ENCODE measurements at regions not wholly inside any gene's neighbourhood (a gene's known extent, or its start where the extent isn't known, plus 50 kb on each side); places are given as distances from the start of the nearest gene placed in this dataset.
"Not testable (repeated sequence)": the region's sequence is repeated elsewhere in the genome, so short reads cannot be mapped to it uniquely, and the experiment has no call there.

DNA sequence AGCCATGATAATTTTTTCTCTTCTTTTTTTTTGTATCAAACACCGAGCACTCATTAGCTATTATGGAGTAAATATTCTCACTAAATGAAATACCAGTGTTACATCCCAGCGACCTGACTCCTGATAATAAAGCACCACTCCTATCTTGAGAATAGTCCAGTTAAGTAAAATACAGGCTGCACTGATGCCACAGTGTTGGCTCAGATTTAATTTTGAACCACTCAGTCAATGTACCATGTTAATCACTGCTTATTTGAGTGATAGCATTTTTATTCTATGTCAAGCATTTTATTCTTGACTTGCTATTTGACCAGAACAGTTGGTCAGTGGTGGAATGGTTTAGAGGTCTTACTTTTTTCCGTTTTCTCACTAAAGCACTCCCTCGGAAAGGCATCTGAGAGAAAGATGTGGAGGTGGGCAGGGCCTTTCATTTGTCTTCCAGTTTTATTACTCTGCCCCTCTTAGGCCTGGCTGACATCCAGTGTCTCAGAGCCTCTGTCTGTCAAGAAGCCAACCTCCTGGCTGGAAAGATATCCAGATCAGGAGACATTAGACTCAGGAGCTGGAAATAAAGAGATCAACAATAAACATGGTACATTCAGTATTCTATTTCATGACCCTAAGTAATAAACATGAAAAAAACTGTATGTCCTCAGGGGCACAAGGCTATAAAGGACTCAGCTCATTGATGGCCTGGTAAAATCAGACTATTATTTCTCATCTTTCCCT is 457.8 kb downstream of the EPM2A start:
- TF ChIP-seq, protein P1, sequence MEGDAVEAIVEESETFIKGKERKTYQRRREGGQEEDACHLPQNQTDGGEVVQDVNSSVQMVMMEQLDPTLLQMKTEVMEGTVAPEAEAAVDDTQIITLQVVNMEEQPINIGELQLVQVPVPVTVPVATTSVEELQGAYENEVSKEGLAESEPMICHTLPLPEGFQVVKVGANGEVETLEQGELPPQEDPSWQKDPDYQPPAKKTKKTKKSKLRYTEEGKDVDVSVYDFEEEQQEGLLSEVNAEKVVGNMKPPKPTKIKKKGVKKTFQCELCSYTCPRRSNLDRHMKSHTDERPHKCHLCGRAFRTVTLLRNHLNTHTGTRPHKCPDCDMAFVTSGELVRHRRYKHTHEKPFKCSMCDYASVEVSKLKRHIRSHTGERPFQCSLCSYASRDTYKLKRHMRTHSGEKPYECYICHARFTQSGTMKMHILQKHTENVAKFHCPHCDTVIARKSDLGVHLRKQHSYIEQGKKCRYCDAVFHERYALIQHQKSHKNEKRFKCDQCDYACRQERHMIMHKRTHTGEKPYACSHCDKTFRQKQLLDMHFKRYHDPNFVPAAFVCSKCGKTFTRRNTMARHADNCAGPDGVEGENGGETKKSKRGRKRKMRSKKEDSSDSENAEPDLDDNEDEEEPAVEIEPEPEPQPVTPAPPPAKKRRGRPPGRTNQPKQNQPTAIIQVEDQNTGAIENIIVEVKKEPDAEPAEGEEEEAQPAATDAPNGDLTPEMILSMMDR (IDR thresholded peaks at IDR 0.05): no peak
- no peak for ATAC-seq (ENCODE audit: insufficient number of reproducible peaks, low FRiP score, low read depth)

DNA sequence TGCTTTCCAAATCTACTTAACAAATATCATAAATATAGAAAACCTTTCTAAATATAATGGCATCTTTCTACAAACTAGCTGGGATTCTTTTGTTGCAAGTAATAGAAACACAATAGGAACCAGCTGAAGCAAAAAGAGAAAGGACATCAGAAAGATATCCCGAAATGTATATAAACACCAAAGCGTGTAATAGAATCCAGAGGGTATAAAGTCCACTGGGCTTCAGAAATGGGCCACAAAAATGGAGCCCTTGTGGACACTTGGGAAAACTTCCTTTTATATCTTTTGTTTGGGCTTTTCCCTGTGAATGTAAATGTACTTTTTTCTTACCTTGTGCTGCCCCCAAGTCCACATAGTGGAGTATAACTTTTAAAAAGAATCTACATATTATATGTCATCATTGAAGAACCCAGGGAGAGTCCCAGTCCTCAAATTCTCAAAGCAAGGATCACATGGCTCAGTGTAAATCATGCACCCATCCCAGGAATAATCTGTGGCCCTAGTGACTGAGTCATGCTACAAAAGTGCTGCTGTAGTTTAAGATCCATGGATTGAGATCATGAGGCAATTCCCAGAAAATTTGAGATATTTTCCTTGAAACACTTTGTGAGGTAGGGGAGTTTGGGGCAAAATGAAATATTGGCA is 457.0 kb downstream of the EPM2A start:
- H3K27ac ChIP-seq: no peak overlapping the region

More for the DNA sequence above, 457.8 kb downstream of the EPM2A start:
- Histone ChIP-seq H3K27ac (no peak overlapping the region), H3K4me3 (no peak overlapping the region), H3K36me3 (no peaks in the 10 kb centered on the region), H3K27me3 (replicated peaks; ENCODE audit: insufficient read depth) (no peaks in the 10 kb centered on the region), H3K4me1 (ENCODE audit: control insufficient read depth in 1 of 2, low read depth in 2 of 2) (no peaks in the 10 kb centered on the region), H3K9me3 (no peaks in the 10 kb centered on the region)
- no peak for DNase-seq (ENCODE audit: low spot score)

GRCh38 chr6:145279551-145279950 is 455.8 kb downstream of the EPM2A start:
- H3K9me3 ChIP-seq: no peaks in the 10 kb centered on the region
- TF ChIP-seq, protein P1 (IDR thresholded peaks at IDR 0.05): no peak
- no peaks in the 10 kb centered on the region for H3K4me1 ChIP-seq (ENCODE audit: control insufficient read depth in 1 of 2, low read depth in 2 of 2)
- no peak overlapping the region for H3K4me3 ChIP-seq
- no peak for DNase-seq (ENCODE audit: low spot score)
- H3K27me3 ChIP-seq (replicated peaks; ENCODE audit: insufficient read depth): no peaks in the 10 kb centered on the region
- no peaks in the 10 kb centered on the region for H3K36me3 ChIP-seq
- no peak for ATAC-seq (ENCODE audit: insufficient number of reproducible peaks, low FRiP score, low read depth)
- H3K27ac ChIP-seq: no peak overlapping the region

More for the DNA sequence above, 457.0 kb downstream of the EPM2A start:
- TF ChIP-seq, protein P1 (IDR thresholded peaks at IDR 0.05): no peak
- ATAC-seq (ENCODE audit: insufficient number of reproducible peaks, low FRiP score, low read depth) (no peak), DNase-seq (ENCODE audit: low spot score) (no peak)
- H3K36me3 ChIP-seq: no peaks in the 10 kb centered on the region
- H3K27me3 ChIP-seq (replicated peaks; ENCODE audit: insufficient read depth): no peaks in the 10 kb centered on the region
- no peaks in the 10 kb centered on the region for H3K9me3 ChIP-seq
- no peaks in the 10 kb centered on the region for H3K4me1 ChIP-seq (ENCODE audit: control insufficient read depth in 1 of 2, low read depth in 2 of 2)
- H3K4me3 ChIP-seq: no peak overlapping the region

- no peaks in the 10 kb centered on the region for H3K27me3 ChIP-seq (replicated peaks; ENCODE audit: insufficient read depth)
- no peak for DNase-seq (ENCODE audit: low spot score)
- TF ChIP-seq, protein P1 (IDR thresholded peaks at IDR 0.05): no peak
- no peaks in the 10 kb centered on the region for H3K9me3 ChIP-seq
- H3K4me3 ChIP-seq: no peak overlapping the region
- no peaks in the 10 kb centered on the region for H3K4me1 ChIP-seq (ENCODE audit: control insufficient read depth in 1 of 2, low read depth in 2 of 2)
- no peak for ATAC-seq (ENCODE audit: insufficient number of reproducible peaks, low FRiP score, low read depth)
- H3K36me3 ChIP-seq: no peaks in the 10 kb centered on the region
- no peak overlapping the region for H3K27ac ChIP-seq
Observed at GRCh38 chr6:145279993-145280392, 455.3 kb downstream of the EPM2A start.

GRCh38 chr6:145283209-145283608 is 452.1 kb downstream of the EPM2A start:
- not testable (repeated sequence) for ATAC-seq (ENCODE audit: insufficient number of reproducible peaks, low FRiP score, low read depth); DNase-seq (ENCODE audit: low spot score); H3K27me3 ChIP-seq (replicated peaks; ENCODE audit: insufficient read depth)

More at GRCh38 chr6:145283209-145283608, 452.1 kb downstream of the EPM2A start:
- not testable (repeated sequence) for H3K4me1 ChIP-seq (ENCODE audit: control insufficient read depth in 1 of 2, low read depth in 2 of 2); H3K4me3 ChIP-seq; H3K36me3 ChIP-seq; H3K9me3 ChIP-seq; H3K27ac ChIP-seq
